Dedifferentiated amniotic fluid mesenchymal stem cell (primary cell): ENCODE measurements at regions not wholly inside any gene's neighbourhood (a gene's known extent, or its start where the extent isn't known, plus 50 kb on each side); places are given as distances from the start of the nearest gene placed in this dataset.

Experiments used
- DNase-seq: peaks from one replicate; pipeline ENCODE4 v3.0.0-alpha.2; 2016; ENCODE audit errors: extremely low spot score

- no peak for DNase-seq
Observed at GRCh38 chr9:95623640-95624039, 106.9 kb upstream of the PTCH1 start.

DNA sequence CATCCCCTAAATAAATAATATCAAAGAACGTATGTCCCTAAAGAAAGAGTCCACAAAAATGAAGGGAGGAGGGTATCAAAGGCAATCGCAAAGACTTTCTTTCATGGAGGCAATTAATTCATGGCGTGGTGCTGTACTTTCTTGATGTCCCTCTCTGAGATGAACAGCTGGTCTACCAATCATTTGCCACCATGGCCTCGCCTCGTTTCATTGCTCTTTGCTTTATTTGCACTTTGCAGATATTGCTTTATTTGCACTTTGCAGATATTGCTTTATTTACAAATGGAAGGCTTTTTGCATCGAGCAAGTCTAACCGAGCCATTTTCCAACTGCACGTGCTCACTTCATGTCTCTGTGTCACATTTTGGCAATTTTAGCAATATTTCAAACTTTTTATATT, 104.0 kb upstream of the PTCH1 start:
- DNase-seq, result no peak

DNA sequence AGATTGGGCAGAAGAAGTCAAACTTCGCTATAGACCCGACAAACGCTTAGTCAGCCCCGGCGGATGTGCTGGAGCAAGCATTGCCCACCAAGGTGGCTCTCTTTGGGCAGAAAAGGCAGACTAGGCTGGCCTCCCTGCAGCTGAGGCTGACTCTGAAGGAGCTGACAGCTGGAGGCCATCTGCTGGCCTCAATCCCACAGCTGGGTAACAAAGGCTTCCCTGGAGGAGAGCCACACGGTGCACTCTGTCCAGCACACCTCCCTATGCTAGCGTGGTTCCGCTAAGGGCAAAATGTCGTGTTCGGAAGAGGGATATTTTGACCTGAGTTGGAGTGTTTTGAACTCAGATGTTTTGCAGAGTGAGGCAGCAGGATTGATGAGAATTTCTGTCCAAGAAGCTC, 103.5 kb upstream of the PTCH1 start:
- DNase-seq, result no peak

GRCh38 chr9:95615246-95615645, 98.5 kb upstream of the PTCH1 start:
- no peak for DNase-seq

DNA sequence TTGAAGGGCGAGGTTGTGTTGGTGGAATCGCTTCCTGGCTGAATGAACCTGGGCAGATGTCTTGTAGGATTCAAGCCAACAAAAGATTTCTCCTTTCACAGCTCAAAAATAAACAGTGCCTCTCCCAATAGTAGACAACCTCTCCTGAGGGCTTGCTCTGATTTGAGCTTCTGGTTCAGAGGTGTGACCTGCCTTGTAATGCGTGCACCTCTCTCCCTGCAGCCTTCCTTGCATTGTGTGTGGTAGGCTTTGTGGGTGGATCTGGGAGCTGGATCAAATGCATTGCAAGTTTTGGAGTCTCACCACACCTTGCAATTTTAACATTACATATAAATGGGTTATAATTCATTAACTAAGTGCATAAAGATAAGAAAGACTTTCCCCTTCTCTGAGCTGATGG, 96.9 kb upstream of the PTCH1 start:
- DNase-seq, result no peak

- DNase-seq, result no peak
Observed at GRCh38 chr9:95611354-95611753, 94.6 kb upstream of the PTCH1 start.

DNA sequence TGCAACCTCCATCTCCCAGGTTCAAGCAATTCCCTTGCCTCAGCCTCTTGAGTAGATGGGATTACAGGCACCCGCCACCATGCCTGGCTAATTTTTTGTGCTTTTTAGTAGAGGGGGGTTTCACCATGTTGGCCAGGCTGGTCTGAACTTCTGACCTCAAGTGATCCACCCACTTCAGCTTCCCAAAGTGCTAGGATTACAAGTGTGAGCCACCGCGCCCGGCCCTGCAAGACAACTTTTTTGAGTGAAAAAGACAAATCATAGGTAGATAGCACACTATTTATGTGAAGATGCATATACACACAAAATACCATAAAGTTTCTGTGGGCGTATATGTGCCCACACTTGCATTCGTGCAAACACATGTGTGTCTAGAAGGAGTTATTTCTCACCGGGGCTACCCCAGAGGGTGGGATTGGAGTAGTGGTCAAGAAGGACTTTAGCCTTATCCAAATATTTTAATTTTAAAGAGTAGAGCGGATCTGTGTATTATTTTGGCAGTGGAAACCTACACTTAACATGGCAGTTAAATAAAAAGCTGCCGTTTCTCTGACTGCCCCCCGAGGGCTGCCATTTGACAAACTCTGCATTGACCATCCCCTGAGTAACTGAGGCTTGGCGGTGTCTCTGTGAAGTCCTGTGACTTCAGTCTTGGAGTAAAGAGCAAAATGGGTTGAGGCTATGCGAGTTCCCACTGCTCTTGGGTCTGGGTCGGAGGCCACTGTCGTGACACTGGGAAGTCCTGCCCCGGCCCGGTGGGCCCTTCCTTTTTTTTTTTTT, 93.4 kb upstream of the PTCH1 start:
- no peak for DNase-seq

GRCh38 chr9:95609426-95609825, 92.7 kb upstream of the PTCH1 start:
- no peak for DNase-seq

- DNase-seq, result no peak
Observed at GRCh38 chr9:95608341-95608740, 91.6 kb upstream of the PTCH1 start.

- no peak for DNase-seq
Observed at GRCh38 chr9:95607507-95607906, 90.7 kb upstream of the PTCH1 start.

DNA sequence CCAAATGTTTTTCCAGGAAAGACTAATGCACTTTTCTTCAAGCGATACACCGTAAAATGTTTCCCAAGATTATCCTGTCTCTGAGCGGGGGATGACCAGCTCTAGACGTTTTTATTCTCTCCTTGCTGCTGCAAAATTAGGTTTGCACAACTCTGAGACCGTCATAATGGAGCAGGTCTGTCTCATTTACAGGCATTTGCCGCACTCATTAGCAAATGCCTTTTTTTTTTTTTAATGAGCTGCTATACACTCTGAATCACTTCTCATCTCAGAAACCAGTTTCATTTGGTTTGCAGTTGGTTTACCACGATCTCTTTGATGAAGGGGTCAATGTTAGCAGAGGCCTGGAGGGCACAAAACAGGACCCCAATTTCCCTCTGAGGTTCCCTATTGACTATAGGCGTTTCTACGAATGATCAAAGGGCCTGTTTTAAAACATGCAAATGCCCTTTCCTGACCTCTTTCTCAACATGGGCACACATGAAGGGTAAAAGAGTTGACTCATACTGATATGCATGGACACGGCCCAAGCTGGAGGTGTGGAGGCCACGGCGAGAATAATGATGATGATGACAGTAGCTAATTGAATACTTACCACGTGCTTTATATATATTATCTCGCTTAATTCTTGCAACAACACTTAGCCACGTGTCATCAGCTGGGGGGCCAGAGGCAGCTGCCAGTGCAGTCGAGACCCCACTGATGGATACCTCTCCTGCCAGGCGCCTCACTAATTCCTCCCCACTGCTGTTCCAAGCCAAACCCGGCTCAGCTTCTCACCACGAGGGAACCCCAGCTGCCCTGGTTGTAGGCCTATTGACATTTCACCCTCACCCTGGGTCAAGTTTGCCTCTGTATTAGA, 89.9 kb upstream of the PTCH1 start:
- no peak for DNase-seq

DNA sequence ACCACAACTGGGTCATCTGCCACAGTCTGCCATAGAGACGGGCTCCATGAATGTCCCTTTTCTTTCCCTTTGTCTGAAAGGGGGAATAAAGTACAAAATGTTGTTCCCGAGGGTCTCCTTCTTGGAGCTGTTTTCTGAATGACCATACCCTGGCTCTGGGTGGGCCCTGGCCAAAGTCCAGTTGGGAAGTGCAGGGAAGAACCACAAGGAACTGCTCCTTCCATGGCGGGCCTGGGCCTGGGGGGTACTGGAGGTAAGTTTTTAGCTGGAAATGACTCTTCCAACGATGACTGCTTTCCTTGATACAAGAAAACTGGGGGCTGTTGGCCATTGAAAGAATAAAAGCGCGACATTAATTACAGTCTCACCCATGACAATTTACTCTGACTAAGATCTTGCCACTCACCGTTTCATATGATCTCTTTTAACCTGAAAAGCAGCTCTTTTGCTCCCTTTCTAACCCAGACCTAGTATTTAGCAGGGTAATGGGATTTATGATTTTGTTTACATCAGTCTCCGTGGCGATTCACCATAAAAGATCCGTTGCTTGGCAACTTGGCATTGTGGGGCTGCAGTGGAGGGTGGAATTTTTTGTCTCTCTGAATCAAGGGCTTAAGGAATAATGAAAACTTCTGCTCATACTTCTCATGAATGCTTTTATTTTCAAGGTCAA, 89.2 kb upstream of the PTCH1 start:
- no peak for DNase-seq

DNA sequence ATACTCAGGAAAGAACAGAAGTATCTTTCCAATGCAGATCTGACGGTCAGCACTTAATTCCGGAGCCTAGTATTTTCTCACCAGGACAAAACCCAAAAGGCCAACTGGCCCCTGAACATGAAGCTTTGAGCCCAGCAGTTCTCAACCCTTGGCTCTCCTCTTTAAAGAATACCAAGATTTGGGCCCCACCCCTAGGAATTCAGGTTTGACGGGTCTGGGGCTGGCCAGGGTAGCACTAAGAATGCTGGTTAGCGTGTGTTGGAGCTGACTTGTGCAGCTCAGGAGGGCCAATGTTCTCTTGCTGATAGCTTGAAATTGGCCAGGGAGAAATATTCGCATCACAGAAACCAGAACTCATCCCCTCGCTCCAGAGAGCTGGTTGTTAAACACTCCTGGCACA, 88.3 kb upstream of the PTCH1 start:
- DNase-seq, result no peak

DNA sequence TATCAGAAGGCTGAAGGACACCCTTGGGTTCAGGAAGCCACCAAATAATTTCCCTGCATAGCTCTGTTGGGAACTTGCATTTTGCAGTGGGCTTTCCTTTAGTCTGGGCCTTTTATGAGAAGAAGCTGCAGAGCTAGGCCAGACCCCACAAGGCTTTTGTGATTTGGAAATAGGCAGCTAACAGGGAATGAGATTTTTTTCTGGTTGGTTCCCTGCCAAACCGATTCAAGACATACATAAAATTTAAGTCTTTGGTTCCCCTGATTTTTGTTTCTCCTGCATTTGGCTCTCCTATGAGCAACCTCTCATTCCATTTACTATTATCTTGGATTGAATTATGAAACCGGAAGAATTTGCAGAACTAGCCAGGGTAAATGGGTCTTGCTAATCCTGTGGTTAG, 81.5 kb upstream of the PTCH1 start:
- no peak for DNase-seq

DNA sequence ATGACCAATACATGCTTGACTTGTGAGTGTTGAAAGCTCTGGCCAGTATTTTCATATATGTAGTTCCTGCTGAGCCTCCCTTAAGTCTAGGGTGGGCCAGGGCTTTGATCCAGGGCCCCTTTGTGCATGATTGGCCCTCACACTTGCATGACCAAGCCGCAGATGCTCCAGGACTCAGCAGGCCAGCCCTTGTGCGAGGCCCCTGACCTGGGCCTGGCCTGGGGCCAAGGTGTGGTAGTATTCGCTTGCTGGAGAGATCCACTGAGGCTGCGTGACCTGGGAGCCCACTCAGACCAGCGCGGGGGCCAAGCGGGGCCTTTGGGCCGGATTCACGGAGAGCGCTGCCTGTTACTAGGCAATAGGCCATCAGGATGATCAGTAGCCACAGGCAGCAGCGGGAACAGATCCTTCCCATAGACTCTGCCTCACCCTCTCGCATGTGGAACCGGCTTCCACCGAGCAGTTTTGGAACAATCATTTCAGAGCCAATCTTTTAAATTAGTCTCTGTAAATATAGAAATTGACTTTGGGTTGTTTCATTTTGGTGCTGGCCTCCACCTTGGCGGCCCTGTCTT, 79.0 kb upstream of the PTCH1 start:
- no peak for DNase-seq

- no peak for DNase-seq
Observed at GRCh38 chr9:95592931-95593330, 76.2 kb upstream of the PTCH1 start.

GRCh38 chr9:95588724-95589588, 72.2 kb upstream of the PTCH1 start:
- DNase-seq, result no peak

DNA sequence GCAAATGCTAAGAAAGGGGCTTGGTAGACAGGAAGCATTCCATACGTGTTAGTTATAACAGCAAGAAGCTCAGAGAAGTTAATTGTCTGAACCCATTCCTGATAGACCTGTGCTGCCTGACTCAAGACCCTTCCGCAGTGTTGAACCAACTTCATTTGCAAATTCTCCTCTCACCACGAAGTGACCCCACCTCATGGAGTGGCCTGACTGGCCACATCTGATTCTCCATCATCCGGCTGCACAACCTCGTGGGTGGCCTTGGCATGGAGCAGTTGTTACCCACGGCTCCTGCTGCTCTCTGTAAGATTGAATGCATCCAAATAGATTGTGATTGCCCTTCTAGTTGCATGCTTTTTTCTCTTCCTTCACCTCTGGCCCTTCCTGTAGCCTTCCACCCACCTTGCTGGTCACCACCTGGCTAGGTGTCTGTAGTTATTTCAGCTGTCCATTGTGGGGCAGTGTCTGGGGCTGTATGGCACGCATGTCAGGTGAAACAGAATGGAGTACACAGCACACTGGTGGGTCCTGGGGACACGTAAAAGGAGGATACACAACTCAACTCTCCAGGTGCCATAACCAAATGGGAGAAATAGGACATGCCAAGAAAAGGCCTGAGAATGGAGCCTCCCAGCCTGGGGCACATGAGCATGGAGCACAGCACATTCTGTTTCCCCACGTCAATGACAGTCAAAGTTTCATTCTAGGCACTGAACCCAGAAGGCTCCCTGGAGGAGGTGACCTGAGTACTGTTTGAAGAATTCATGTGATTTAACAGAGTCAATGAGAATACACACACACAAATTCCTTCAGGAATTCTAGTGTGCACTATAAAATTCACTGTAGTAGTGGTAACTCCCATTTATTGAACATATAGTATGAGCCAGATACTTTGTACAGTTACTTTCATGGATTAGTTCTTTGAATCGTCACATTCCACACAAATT, 70.5 kb upstream of the PTCH1 start:
- no peak for DNase-seq

DNA sequence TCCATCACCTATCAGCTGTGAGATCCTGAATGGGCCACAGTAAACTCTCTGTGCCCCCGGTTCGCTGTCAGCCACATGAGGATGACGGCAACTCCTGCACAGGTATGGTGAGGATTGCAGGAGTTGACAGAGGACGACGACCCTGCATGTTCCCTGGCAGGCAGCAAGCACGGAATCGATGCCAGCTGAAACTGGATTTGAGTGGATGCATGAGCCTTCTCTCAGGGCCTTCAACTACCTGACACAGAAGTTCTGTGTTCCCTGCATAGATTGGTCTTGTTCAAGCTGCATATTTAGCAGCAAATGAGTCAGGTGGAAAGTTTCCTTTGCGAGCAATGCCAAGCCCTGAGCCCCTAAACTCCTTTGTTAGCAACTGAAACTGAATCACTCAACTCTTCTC, 69.6 kb upstream of the PTCH1 start:
- no peak for DNase-seq

- no peak for DNase-seq
Observed at GRCh38 chr9:95585824-95586223, 69.1 kb upstream of the PTCH1 start.
